GM06990 (cell line): ENCODE measurements at regions not wholly inside any gene's neighbourhood (a gene's known extent, or its start where the extent isn't known, plus 50 kb on each side); places are given as distances from the start of the nearest gene placed in this dataset.

Experiments
- DNase-seq: peaks from one replicate; pipeline ENCODE4 v3.0.0-alpha.2; 2011; ENCODE audit not compliant: insufficient read length; ENCODE audit errors: extremely low read depth
- H3K27me3 ChIP-seq: replicated peaks from 2 replicates; pipeline ENCODE4 v1.6.0; 2011; ENCODE audit warnings: low read length; ENCODE audit not compliant: control insufficient read depth, insufficient read depth
- H3K36me3 ChIP-seq: 2 replicates; pipeline ENCODE4 v1.5.1; 2011; ENCODE audit warnings: low read length; ENCODE audit not compliant: control insufficient read depth, insufficient read depth
- H3K4me3 ChIP-seq: replicated peaks from 2 replicates; pipeline ENCODE4 v1.5.1; 2011; ENCODE audit warnings: low read depth, mild to moderate bottlenecking, control low read depth, low read length
- TF ChIP-seq, protein P1 (sequence below): IDR thresholded peaks from 2 replicates; pipeline ENCODE4 v1.5.1; 2011; ENCODE audit warnings: low read length, control low read depth, mild to moderate bottlenecking, inconsistent platforms; ENCODE audit not compliant: insufficient read depth, poor library complexity, severe bottlenecking

DNA sequence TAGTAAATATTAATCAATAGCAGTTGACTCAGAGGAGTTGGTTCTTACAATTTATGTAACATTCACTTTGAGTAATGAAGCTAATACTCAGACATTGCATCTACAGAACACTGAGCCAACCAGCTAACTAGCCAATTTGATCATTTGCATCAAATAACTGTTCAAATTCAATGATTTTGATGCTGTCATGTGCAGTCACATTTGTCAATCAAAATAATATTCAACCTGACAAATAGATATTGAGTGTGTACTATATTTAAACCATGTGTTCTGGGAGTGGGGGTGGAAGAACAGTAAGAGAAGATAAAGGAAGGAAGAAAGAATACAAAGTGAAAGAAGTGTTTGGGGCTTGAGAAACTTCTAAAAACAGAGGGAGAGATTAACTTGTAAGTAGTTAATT is 277.2 kb upstream of the ARHGEF26 start:
- Histone ChIP-seq H3K27me3 (no peaks in the 10 kb centered on the region), H3K36me3 (no peaks in the 10 kb centered on the region), H3K4me3 (no peak overlapping the region)
- TF ChIP-seq, protein P1, sequence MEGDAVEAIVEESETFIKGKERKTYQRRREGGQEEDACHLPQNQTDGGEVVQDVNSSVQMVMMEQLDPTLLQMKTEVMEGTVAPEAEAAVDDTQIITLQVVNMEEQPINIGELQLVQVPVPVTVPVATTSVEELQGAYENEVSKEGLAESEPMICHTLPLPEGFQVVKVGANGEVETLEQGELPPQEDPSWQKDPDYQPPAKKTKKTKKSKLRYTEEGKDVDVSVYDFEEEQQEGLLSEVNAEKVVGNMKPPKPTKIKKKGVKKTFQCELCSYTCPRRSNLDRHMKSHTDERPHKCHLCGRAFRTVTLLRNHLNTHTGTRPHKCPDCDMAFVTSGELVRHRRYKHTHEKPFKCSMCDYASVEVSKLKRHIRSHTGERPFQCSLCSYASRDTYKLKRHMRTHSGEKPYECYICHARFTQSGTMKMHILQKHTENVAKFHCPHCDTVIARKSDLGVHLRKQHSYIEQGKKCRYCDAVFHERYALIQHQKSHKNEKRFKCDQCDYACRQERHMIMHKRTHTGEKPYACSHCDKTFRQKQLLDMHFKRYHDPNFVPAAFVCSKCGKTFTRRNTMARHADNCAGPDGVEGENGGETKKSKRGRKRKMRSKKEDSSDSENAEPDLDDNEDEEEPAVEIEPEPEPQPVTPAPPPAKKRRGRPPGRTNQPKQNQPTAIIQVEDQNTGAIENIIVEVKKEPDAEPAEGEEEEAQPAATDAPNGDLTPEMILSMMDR, result no peak
- no peak for DNase-seq

DNA sequence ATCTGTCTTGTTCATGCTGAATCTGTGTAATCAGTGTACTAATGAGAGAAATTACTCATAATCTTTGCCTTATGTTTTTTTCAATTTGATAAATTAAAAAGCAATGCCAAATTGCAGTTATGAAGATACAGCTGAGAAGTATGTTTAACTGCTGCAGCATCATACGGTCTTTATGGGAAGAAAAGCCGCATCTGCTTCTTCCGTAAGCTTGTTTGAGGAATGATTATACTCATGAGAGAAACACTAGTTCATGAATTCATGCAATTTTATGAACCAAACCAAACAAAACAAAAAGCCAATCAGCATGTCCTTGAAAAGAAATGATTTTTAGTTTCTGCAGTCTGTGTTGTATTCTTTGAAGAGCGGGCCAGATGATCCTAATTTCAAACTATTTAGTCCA is 275.9 kb upstream of the ARHGEF26 start:
- no peak for DNase-seq
- H3K4me3 ChIP-seq, result no peak overlapping the region
- TF ChIP-seq, protein P1, result no peak
- no peaks in the 10 kb centered on the region for H3K36me3 ChIP-seq
- no peaks in the 10 kb centered on the region for H3K27me3 ChIP-seq

- TF ChIP-seq, protein P1, result no peak
Observed at GRCh38 chr3:153848702-153849101, 272.5 kb upstream of the ARHGEF26 start.

GRCh38 chr3:153852355-153852754 is 268.8 kb upstream of the ARHGEF26 start:
- TF ChIP-seq, protein P1, result no peak
- H3K27me3 ChIP-seq, result no peaks in the 10 kb centered on the region
- H3K4me3 ChIP-seq, result no peak overlapping the region
- no peak for DNase-seq
- no peaks in the 10 kb centered on the region for H3K36me3 ChIP-seq

More at GRCh38 chr3:153848702-153849101, 272.5 kb upstream of the ARHGEF26 start:
- no peak for DNase-seq
- no peaks in the 10 kb centered on the region for H3K27me3 ChIP-seq
- no peak overlapping the region for H3K4me3 ChIP-seq
- H3K36me3 ChIP-seq, result no peaks in the 10 kb centered on the region

- TF ChIP-seq, protein P1, result no peak
- DNase-seq, result no peak
- Histone ChIP-seq H3K4me3 (no peak overlapping the region), H3K36me3 (no peaks in the 10 kb centered on the region), H3K27me3 (no peaks in the 10 kb centered on the region)
Observed at GRCh38 chr3:153853163-153853562, 268.0 kb upstream of the ARHGEF26 start.

- no peak for DNase-seq
- TF ChIP-seq, protein P1, result peak; percentile 38
- Histone ChIP-seq H3K4me3 (no peak overlapping the region), H3K27me3 (no peaks in the 10 kb centered on the region), H3K36me3 (no peaks in the 10 kb centered on the region)
Observed at GRCh38 chr3:153855772-153856171, 265.4 kb upstream of the ARHGEF26 start.
